ENCODE measurements at regions not wholly inside any gene's neighbourhood (a gene's known extent, or its start where the extent isn't known, plus 50 kb on each side); places are given as distances from the start of the nearest gene placed in this dataset.
"Not testable (repeated sequence)": the region's sequence is repeated elsewhere in the genome, so short reads cannot be mapped to it uniquely, and the experiment has no call there.

- H3K36me3 Mint-ChIP-seq; H3K4me1 ChIP-seq (ENCODE audit: control insufficient read depth in 1 of 2, extremely low read depth in 1 of 2, insufficient read depth in 2 of 2, low read length in 2 of 2); H3K36me3 ChIP-seq (ENCODE audit: control insufficient read depth in 2 of 2, extremely low read depth in 1 of 2, insufficient read depth in 1 of 2, low read length in 1 of 2); H3K9me3 ChIP-seq; H3K4me3 Mint-ChIP-seq; H3K9me3 Mint-ChIP-seq; ATAC-seq (replicated peaks in 1 of 4); H3K27me3 ChIP-seq (replicated peaks in 1 of 2; ENCODE audit: control insufficient read depth in 2 of 2, extremely low read depth in 1 of 2, insufficient read depth in 2 of 2, low read length in 1 of 2); H3K27ac ChIP-seq (ENCODE audit: low read length); CTCF ChIA-PET; H3K27ac Mint-ChIP-seq; DNase-seq; H3K4me3 ChIP-seq (ENCODE audit: control insufficient read depth in 1 of 2, extremely low read depth in 1 of 2, low read length in 1 of 2); POLR2A ChIA-PET; H3K27me3 Mint-ChIP-seq: not testable (repeated sequence)
- no CpG with 5 or more reads among the region's 4 CpGs for WGBS (ENCODE audit: insufficient coverage)
- H3K4me1 Mint-ChIP-seq, result peaks cover 24 to 27% (median 25%) of the 10 kb centered on the region in 3 donors
These were observed 64.8 kb downstream of the B4GALT7 start for GRCh38 chr5:177664737-177665136.

GRCh38 chr5:177665172-177665571, 65.2 kb downstream of the B4GALT7 start:
- H3K9me3 Mint-ChIP-seq; POLR2A ChIA-PET; H3K27ac Mint-ChIP-seq; H3K36me3 ChIP-seq (ENCODE audit: control insufficient read depth in 2 of 2, extremely low read depth in 1 of 2, insufficient read depth in 1 of 2, low read length in 1 of 2); DNase-seq; ATAC-seq (replicated peaks in 1 of 4); H3K4me3 ChIP-seq (ENCODE audit: control insufficient read depth in 1 of 2, extremely low read depth in 1 of 2, low read length in 1 of 2); CTCF ChIA-PET; H3K27me3 ChIP-seq (replicated peaks in 1 of 2; ENCODE audit: control insufficient read depth in 2 of 2, extremely low read depth in 1 of 2, insufficient read depth in 2 of 2, low read length in 1 of 2); H3K4me1 ChIP-seq (ENCODE audit: control insufficient read depth in 1 of 2, extremely low read depth in 1 of 2, insufficient read depth in 2 of 2, low read length in 2 of 2); H3K27me3 Mint-ChIP-seq; H3K9me3 ChIP-seq; H3K27ac ChIP-seq (ENCODE audit: low read length); H3K36me3 Mint-ChIP-seq; H3K4me3 Mint-ChIP-seq: not testable (repeated sequence)
- no CpG with 5 or more reads among the region's 6 CpGs for WGBS (ENCODE audit: insufficient coverage)
- peaks cover 25 to 28% (median 25%) of the 10 kb centered on the region in 3 donors for H3K4me1 Mint-ChIP-seq

- POLR2A ChIA-PET, result not testable (repeated sequence)
These were observed 66.0 kb downstream of the B4GALT7 start for GRCh38 chr5:177665960-177666359.

GRCh38 chr5:177671035-177671754, 71.3 kb downstream of the B4GALT7 start:
- H3K9me3 ChIP-seq; H3K4me1 ChIP-seq (ENCODE audit: control insufficient read depth in 1 of 2, extremely low read depth in 1 of 2, insufficient read depth in 2 of 2, low read length in 2 of 2); H3K36me3 ChIP-seq (ENCODE audit: control insufficient read depth in 2 of 2, extremely low read depth in 1 of 2, insufficient read depth in 1 of 2, low read length in 1 of 2); H3K27ac Mint-ChIP-seq; H3K27me3 ChIP-seq (replicated peaks in 1 of 2; ENCODE audit: control insufficient read depth in 2 of 2, extremely low read depth in 1 of 2, insufficient read depth in 2 of 2, low read length in 1 of 2); H3K27me3 Mint-ChIP-seq; POLR2A ChIA-PET; H3K27ac ChIP-seq (ENCODE audit: low read length); H3K9me3 Mint-ChIP-seq; CTCF ChIA-PET; H3K36me3 Mint-ChIP-seq: not testable (repeated sequence)
- peak overlapping the region in 1 of 2 donors; percentile 24 for H3K4me3 ChIP-seq (ENCODE audit: control insufficient read depth in 1 of 2, extremely low read depth in 1 of 2, low read length in 1 of 2)
- peak; percentile 15 to 34 (median 24) for ATAC-seq (replicated peaks in 1 of 4)
- DNase-seq, result peak in 2 of 35 experiments; percentile 3 to 5
- no CpG with 5 or more reads among the region's 37 CpGs for WGBS (ENCODE audit: insufficient coverage)
- Mint-ChIP-seq H3K4me1 (peaks cover 13 to 19% (median 17%) of the 10 kb centered on the region in 3 donors), H3K4me3 (peak overlapping the region in 1 of 3 donors; percentile 37)

More at GRCh38 chr5:177665960-177666359, 66.0 kb downstream of the B4GALT7 start:
- DNase-seq; H3K27ac ChIP-seq (ENCODE audit: low read length); H3K9me3 ChIP-seq; CTCF ChIA-PET; H3K4me3 ChIP-seq (ENCODE audit: control insufficient read depth in 1 of 2, extremely low read depth in 1 of 2, low read length in 1 of 2); H3K4me3 Mint-ChIP-seq; ATAC-seq (replicated peaks in 1 of 4); H3K4me1 ChIP-seq (ENCODE audit: control insufficient read depth in 1 of 2, extremely low read depth in 1 of 2, insufficient read depth in 2 of 2, low read length in 2 of 2); H3K27me3 ChIP-seq (replicated peaks in 1 of 2; ENCODE audit: control insufficient read depth in 2 of 2, extremely low read depth in 1 of 2, insufficient read depth in 2 of 2, low read length in 1 of 2); H3K36me3 ChIP-seq (ENCODE audit: control insufficient read depth in 2 of 2, extremely low read depth in 1 of 2, insufficient read depth in 1 of 2, low read length in 1 of 2); H3K27ac Mint-ChIP-seq; H3K9me3 Mint-ChIP-seq; H3K36me3 Mint-ChIP-seq; H3K27me3 Mint-ChIP-seq: not testable (repeated sequence)
- WGBS (ENCODE audit: insufficient coverage), result no CpG with 5 or more reads among the region's 3 CpGs
- peaks cover 26 to 28% (median 27%) of the 10 kb centered on the region in 3 donors for H3K4me1 Mint-ChIP-seq

- H3K27me3 ChIP-seq (replicated peaks in 1 of 2; ENCODE audit: control insufficient read depth in 2 of 2, extremely low read depth in 1 of 2, insufficient read depth in 2 of 2, low read length in 1 of 2); H3K4me3 ChIP-seq (ENCODE audit: control insufficient read depth in 1 of 2, extremely low read depth in 1 of 2, low read length in 1 of 2); H3K36me3 Mint-ChIP-seq; H3K9me3 Mint-ChIP-seq; H3K4me1 ChIP-seq (ENCODE audit: control insufficient read depth in 1 of 2, extremely low read depth in 1 of 2, insufficient read depth in 2 of 2, low read length in 2 of 2); H3K9me3 ChIP-seq; H3K27me3 Mint-ChIP-seq; POLR2A ChIA-PET; H3K36me3 ChIP-seq (ENCODE audit: control insufficient read depth in 2 of 2, extremely low read depth in 1 of 2, insufficient read depth in 1 of 2, low read length in 1 of 2); H3K27ac ChIP-seq (ENCODE audit: low read length); CTCF ChIA-PET: not testable (repeated sequence)
- DNase-seq, result peak; percentile 29 to 78 (median 61)
- H3K27ac Mint-ChIP-seq, result peak overlapping the region in 1 of 2 donors; percentile 61
- H3K4me3 Mint-ChIP-seq, result peak overlapping the region in 1 of 3 donors; percentile 70
- ATAC-seq (replicated peaks in 1 of 4), result peak; percentile 81 to 88 (median 84)
- H3K4me1 Mint-ChIP-seq, result peaks cover 13 to 19% (median 17%) of the 10 kb centered on the region in 3 donors
- 0% methylated on average over 19 of the region's 110 CpGs for WGBS (ENCODE audit: insufficient coverage)
These were observed 72.1 kb downstream of the B4GALT7 start for GRCh38 chr5:177671755-177672690.

All from T-cell (primary cell).